ENCODE measurements at regions not wholly inside any gene's neighbourhood (a gene's known extent, or its start where the extent isn't known, plus 50 kb on each side); places are given as distances from the start of the nearest gene placed in this dataset.

DNA sequence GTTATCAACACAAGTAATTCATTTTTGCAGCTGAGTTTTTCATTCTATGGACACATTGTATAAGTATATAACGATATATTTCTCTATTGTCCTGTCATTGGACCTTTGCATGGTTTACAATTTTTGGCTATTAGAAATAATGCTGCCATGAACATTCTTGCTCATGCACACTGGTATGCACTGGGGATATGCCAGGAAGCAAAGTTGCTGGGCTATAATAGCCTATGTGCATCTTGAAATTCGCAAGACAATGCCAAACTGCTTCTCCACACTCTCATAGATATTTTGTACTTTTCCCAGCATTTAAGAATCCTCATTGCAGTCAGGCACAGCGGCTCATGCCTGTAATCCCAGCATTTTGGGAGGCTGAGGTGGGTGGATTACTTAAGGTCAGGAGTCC lies 852.6 kb upstream of the ID2 start:
- no peaks in the 10 kb centered on the region for H3K36me3 ChIP-seq (ENCODE audit: control insufficient read depth, insufficient read depth, low read length)
- H3K27me3 ChIP-seq (ENCODE audit: control insufficient read depth, insufficient read depth, low read length) = no peaks in the 10 kb centered on the region
- peaks cover 4% of the 10 kb centered on the region for H3K4me1 ChIP-seq (ENCODE audit: control insufficient read depth, insufficient read depth, low read length)
- H3K27ac ChIP-seq (ENCODE audit: low read length) = no peak overlapping the region
- no peak overlapping the region for H3K4me3 ChIP-seq (ENCODE audit: low read length)
- H3K9me3 ChIP-seq (ENCODE audit: control insufficient read depth, low read depth, low read length) = no peaks in the 10 kb centered on the region
- DNase-seq = no peak
- no CpG with 5 or more reads among the region's 3 CpGs for WGBS (ENCODE audit: insufficient coverage, low lambda C conversion rate)

GRCh38 chr2:7830616-7831015 lies 851.2 kb upstream of the ID2 start:
- H3K27ac ChIP-seq (ENCODE audit: low read length) = peak overlapping the region; percentile 61
- H3K27me3 ChIP-seq (ENCODE audit: control insufficient read depth, insufficient read depth, low read length) = no peaks in the 10 kb centered on the region
- peak; percentile 61 to 86 for DNase-seq
- 20% methylated on average over 1 of the region's 2 CpGs for WGBS (ENCODE audit: insufficient coverage, low lambda C conversion rate)
- H3K4me1 ChIP-seq (ENCODE audit: control insufficient read depth, insufficient read depth, low read length) = peaks cover 4% of the 10 kb centered on the region
- no peaks in the 10 kb centered on the region for H3K36me3 ChIP-seq (ENCODE audit: control insufficient read depth, insufficient read depth, low read length)
- no peaks in the 10 kb centered on the region for H3K9me3 ChIP-seq (ENCODE audit: control insufficient read depth, low read depth, low read length)
- no peak overlapping the region for H3K4me3 ChIP-seq (ENCODE audit: low read length)

DNA sequence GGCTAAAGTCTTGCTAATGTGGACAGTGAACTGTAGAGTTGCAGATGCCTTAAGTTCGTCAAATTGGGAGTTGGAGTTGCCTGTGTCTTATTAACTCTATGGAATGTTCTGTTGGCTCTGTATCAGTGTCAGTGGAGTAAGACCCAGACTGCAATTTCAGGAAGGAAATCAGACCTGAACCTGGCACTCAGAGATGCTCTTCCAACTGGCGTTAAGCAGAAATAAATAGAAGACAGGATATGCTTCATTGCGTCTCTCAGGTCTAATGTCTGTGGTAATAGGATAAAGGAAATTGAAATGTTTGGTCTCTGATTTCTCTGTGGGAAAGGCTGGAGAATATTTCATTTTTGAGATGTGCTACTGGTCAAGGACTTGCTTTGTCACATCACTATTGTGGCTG lies 846.7 kb upstream of the ID2 start:
- no peaks in the 10 kb centered on the region for H3K27me3 ChIP-seq (ENCODE audit: control insufficient read depth, insufficient read depth, low read length)
- peaks cover 4% of the 10 kb centered on the region for H3K4me1 ChIP-seq (ENCODE audit: control insufficient read depth, insufficient read depth, low read length)
- H3K36me3 ChIP-seq (ENCODE audit: control insufficient read depth, insufficient read depth, low read length) = no peaks in the 10 kb centered on the region
- DNase-seq = no peak
- 90% methylated on average over 2 of the region's 3 CpGs for WGBS (ENCODE audit: insufficient coverage, low lambda C conversion rate)
- H3K4me3 ChIP-seq (ENCODE audit: low read length) = no peak overlapping the region
- no peak overlapping the region for H3K27ac ChIP-seq (ENCODE audit: low read length)
- H3K9me3 ChIP-seq (ENCODE audit: control insufficient read depth, low read depth, low read length) = no peaks in the 10 kb centered on the region

DNA sequence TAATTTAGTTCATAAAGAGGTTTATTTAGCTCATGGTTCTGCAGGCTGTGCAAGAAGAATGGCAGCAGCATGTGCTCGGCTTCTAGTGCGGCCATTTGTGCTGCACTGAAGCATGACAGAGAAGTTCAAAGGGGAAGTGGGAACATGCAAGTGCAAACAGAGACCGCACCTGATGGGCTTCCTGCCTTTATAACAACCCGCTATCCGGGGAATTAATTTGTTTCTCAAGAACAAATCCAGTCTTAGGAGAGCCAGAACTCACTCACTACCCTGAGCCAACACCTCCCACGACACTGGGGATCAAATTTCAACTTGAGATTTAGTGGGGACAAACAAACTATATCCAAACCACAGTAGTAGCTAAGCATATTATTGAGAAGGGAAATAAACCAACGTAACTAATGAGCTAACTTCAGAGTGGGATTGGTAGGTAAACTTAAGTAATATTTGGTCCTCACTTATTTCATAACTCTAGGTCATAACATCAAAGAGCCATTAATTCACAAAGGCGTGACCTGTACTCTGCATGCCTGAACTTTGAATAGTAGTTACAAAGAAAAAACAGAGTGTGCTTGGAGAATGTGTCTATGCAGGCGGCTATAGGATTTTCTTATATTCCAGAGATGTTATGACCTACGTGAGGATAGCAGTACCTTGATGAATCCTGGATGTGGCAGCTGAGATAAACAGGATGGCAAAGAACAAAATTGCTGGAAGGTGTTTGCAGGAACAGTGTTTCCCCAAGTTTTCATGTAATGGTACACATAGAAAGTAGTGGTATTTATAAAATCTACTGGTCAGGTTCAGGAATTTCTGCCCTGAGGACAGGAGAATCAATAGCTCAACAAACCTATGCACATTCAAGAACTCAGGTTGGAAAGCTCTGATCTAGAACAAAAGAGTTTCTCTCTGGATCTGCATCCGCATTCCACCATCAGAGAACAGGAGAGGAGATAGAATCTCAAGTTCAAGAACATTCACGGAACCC lies 845.9 kb upstream of the ID2 start:
- no peak overlapping the region for H3K27ac ChIP-seq (ENCODE audit: low read length)
- H3K27me3 ChIP-seq (ENCODE audit: control insufficient read depth, insufficient read depth, low read length) = no peaks in the 10 kb centered on the region
- H3K9me3 ChIP-seq (ENCODE audit: control insufficient read depth, low read depth, low read length) = no peaks in the 10 kb centered on the region
- WGBS (ENCODE audit: insufficient coverage, low lambda C conversion rate) = no CpG with 5 or more reads among the region's 12 CpGs
- peak in 1 of 2 donors; percentile 42 for DNase-seq
- no peaks in the 10 kb centered on the region for H3K4me1 ChIP-seq (ENCODE audit: control insufficient read depth, insufficient read depth, low read length)
- no peaks in the 10 kb centered on the region for H3K36me3 ChIP-seq (ENCODE audit: control insufficient read depth, insufficient read depth, low read length)
- no peak overlapping the region for H3K4me3 ChIP-seq (ENCODE audit: low read length)

GRCh38 chr2:7837237-7837760 lies 844.6 kb upstream of the ID2 start:
- H3K4me3 ChIP-seq (ENCODE audit: low read length) = no peak overlapping the region
- H3K9me3 ChIP-seq (ENCODE audit: control insufficient read depth, low read depth, low read length) = no peaks in the 10 kb centered on the region
- no peaks in the 10 kb centered on the region for H3K4me1 ChIP-seq (ENCODE audit: control insufficient read depth, insufficient read depth, low read length)
- H3K36me3 ChIP-seq (ENCODE audit: control insufficient read depth, insufficient read depth, low read length) = no peaks in the 10 kb centered on the region
- H3K27ac ChIP-seq (ENCODE audit: low read length) = no peak overlapping the region
- no peak for DNase-seq
- no CpG with 5 or more reads among the region's 2 CpGs for WGBS (ENCODE audit: insufficient coverage, low lambda C conversion rate)
- no peaks in the 10 kb centered on the region for H3K27me3 ChIP-seq (ENCODE audit: control insufficient read depth, insufficient read depth, low read length)

DNA sequence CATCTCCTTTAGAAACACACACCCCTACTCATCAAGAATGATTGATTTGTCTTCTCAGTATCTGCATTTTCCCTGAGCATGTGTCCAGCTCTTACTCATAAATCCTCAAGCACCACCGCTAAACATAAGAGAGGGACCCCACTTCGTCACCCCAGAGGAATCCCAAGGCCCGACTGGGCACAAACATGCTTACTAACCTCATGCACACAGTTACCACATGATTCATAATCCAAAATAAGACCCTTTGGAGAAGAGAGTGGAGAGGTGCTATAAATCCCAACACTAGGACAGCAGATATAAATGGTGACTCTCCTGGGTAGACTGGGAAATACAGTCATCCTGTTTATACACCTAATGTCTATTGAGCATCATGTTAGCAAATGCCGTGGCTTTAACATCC lies 843.2 kb upstream of the ID2 start:
- H3K27ac ChIP-seq (ENCODE audit: low read length) = no peak overlapping the region
- no peak overlapping the region for H3K4me3 ChIP-seq (ENCODE audit: low read length)
- H3K9me3 ChIP-seq (ENCODE audit: control insufficient read depth, low read depth, low read length) = no peaks in the 10 kb centered on the region
- WGBS (ENCODE audit: insufficient coverage, low lambda C conversion rate) = no CpG with 5 or more reads among the region's 4 CpGs
- DNase-seq = no peak
- H3K27me3 ChIP-seq (ENCODE audit: control insufficient read depth, insufficient read depth, low read length) = no peaks in the 10 kb centered on the region
- no peaks in the 10 kb centered on the region for H3K4me1 ChIP-seq (ENCODE audit: control insufficient read depth, insufficient read depth, low read length)
- H3K36me3 ChIP-seq (ENCODE audit: control insufficient read depth, insufficient read depth, low read length) = no peaks in the 10 kb centered on the region

DNA sequence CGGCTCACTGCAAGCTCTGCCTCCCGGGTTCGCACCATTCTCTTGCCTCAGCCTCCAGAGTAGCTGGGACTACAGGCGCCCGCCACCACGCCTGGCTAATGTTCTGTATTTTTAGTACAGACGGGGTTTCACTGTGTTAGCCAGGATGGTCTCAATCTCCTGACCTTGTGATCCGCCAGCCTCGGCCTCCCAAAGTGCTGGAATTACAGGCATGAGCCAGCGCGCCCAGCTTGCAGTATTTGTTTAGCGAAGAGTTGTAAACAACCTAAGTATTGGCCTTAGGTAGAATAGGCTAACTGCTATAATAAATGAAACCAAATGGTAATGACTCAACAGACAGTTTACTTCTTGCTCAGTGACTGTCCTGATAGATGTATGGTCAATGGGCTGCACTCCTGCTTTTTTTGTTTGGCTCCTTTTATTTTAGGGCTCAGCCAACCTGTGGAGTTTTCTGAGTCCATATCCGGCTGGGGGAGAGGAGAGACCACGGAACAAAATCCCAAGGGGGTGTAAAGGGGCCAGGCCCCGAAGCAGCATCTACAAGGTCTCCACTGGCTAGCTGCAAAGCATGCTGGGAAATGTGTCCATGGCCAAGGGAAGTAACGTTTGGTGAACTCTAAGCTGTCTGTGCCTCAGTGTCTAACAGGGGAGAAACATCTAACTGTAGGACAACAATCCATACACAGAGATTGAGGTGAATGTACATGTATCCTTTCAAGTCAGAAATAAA lies 841.0 kb upstream of the ID2 start:
- H3K36me3 ChIP-seq (ENCODE audit: control insufficient read depth, insufficient read depth, low read length) = no peaks in the 10 kb centered on the region
- no peak overlapping the region for H3K4me3 ChIP-seq (ENCODE audit: low read length)
- no peak overlapping the region for H3K27ac ChIP-seq (ENCODE audit: low read length)
- no peaks in the 10 kb centered on the region for H3K27me3 ChIP-seq (ENCODE audit: control insufficient read depth, insufficient read depth, low read length)
- WGBS (ENCODE audit: insufficient coverage, low lambda C conversion rate) = no CpG with 5 or more reads among the region's 16 CpGs
- no peak for DNase-seq
- H3K4me1 ChIP-seq (ENCODE audit: control insufficient read depth, insufficient read depth, low read length) = no peaks in the 10 kb centered on the region
- H3K9me3 ChIP-seq (ENCODE audit: control insufficient read depth, low read depth, low read length) = no peaks in the 10 kb centered on the region

DNA sequence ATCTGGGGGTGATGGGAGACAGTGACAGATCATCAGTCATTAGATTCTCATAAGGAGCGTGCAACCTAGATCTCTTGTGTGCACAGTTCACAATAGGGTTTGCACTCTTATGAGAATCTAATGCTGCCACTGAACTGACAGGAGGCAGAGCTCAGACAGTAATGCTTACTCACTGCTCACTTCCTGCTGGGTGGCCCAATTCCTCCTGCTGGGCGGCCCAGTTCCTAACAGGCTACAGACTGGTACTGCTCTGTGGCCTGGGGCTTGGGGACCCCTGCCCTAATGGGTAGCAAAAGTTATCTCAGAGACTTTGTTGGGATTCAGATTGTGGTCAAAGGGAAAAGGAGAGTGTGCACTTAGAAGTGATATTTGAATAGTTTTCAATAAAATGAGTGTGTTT lies 840.1 kb upstream of the ID2 start:
- H3K27me3 ChIP-seq (ENCODE audit: control insufficient read depth, insufficient read depth, low read length) = no peaks in the 10 kb centered on the region

DNA sequence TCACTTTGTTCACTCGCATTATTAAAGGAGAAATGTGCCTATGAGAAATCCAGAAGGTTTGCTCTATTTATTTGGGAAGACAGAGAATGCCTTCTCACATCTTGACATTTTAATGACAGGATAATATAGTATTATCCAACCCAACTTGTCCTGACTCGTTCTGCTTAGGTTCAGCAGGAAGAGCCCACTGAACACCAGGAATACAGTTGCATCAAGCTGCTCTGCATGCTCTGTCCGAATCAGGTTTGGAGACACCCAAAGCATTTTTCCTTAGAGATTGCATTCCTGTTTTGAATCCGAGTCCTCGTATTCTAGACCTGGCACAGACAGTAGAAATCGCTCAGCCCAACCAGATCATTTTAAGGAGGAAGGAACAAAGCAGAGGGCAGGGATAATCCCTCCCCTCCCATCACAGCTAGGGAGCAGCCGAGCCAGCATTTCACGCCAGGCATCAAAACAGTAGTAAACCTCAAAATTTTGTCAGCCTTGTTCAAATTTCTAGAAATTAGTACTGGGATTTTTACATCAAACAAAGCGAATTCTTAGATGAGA lies 837.4 kb upstream of the ID2 start:
- no peaks in the 10 kb centered on the region for H3K36me3 ChIP-seq (ENCODE audit: control insufficient read depth, insufficient read depth, low read length)
- H3K4me3 ChIP-seq (ENCODE audit: low read length) = no peak overlapping the region
- DNase-seq = no peak
- WGBS (ENCODE audit: insufficient coverage, low lambda C conversion rate) = 40% methylated on average over 1 of the region's 9 CpGs
- no peaks in the 10 kb centered on the region for H3K9me3 ChIP-seq (ENCODE audit: control insufficient read depth, low read depth, low read length)
- no peaks in the 10 kb centered on the region for H3K4me1 ChIP-seq (ENCODE audit: control insufficient read depth, insufficient read depth, low read length)
- H3K27ac ChIP-seq (ENCODE audit: low read length) = no peak overlapping the region
- no peaks in the 10 kb centered on the region for H3K27me3 ChIP-seq (ENCODE audit: control insufficient read depth, insufficient read depth, low read length)

More for the DNA sequence above, 840.1 kb upstream of the ID2 start:
- Histone ChIP-seq H3K4me1 (ENCODE audit: control insufficient read depth, insufficient read depth, low read length) (no peaks in the 10 kb centered on the region), H3K27ac (ENCODE audit: low read length) (no peak overlapping the region), H3K9me3 (ENCODE audit: control insufficient read depth, low read depth, low read length) (no peaks in the 10 kb centered on the region), H3K4me3 (ENCODE audit: low read length) (no peak overlapping the region), H3K36me3 (ENCODE audit: control insufficient read depth, insufficient read depth, low read length) (no peaks in the 10 kb centered on the region)
- no peak for DNase-seq
- no CpG with 5 or more reads among the region's 2 CpGs for WGBS (ENCODE audit: insufficient coverage, low lambda C conversion rate)

- Histone ChIP-seq H3K27me3 (ENCODE audit: control insufficient read depth, insufficient read depth, low read length) (no peaks in the 10 kb centered on the region), H3K36me3 (ENCODE audit: control insufficient read depth, insufficient read depth, low read length) (no peaks in the 10 kb centered on the region), H3K4me1 (ENCODE audit: control insufficient read depth, insufficient read depth, low read length) (no peaks in the 10 kb centered on the region), H3K9me3 (ENCODE audit: control insufficient read depth, low read depth, low read length) (no peaks in the 10 kb centered on the region), H3K4me3 (ENCODE audit: low read length) (no peak overlapping the region), H3K27ac (ENCODE audit: low read length) (no peak overlapping the region)
- no CpG with 5 or more reads among the region's 2 CpGs for WGBS (ENCODE audit: insufficient coverage, low lambda C conversion rate)
- no peak for DNase-seq
These were observed 836.5 kb upstream of the ID2 start for GRCh38 chr2:7845332-7845731.
